Peyer's patch (tissue), 4 donors: ENCODE measurements at regions not wholly inside any gene's neighbourhood (a gene's known extent, or its start where the extent isn't known, plus 50 kb on each side); places are given as distances from the start of the nearest gene placed in this dataset.
"Not testable (repeated sequence)": the region's sequence is repeated elsewhere in the genome, so short reads cannot be mapped to it uniquely, and the experiment has no call there.

Experiments
- DNase-seq, 3 donors: peaks; one replicate each; pipeline ENCODE4 v3.0.0-alpha.2; 2017 to 2019
- H3K27ac ChIP-seq, 4 donors: fragments of 200-600 bp; sonication (generic); one replicate each; pipeline ENCODE4 v1.5.1; 2016 to 2019
- H3K27me3 ChIP-seq, 2 donors: fragments of 200-600 bp; sonication (generic); one replicate each; pipeline ENCODE4 v1.5.1; 2019
- H3K36me3 ChIP-seq, 3 donors: fragments of 200-600 bp; sonication (generic); one replicate each; pipeline ENCODE4 v1.5.1; 2016 to 2019
- H3K4me1 ChIP-seq, 4 donors: fragments of 200-600 bp; sonication (generic); one replicate each; pipeline ENCODE4 v1.5.1; 2016 to 2019
- H3K4me3 ChIP-seq, 4 donors: fragments of 200-600 bp; sonication (generic); 1 replicate in 3 of 4; 2 replicates in 1 of 4; pipeline ENCODE4 v1.5.1; 2016 to 2019; ENCODE audit warnings: mild to moderate bottlenecking in 1 of 4
- H3K9me3 ChIP-seq, 4 donors: fragments of 200-600 bp; sonication (generic); one replicate each; pipeline ENCODE4 v1.5.1; 2016 to 2019; ENCODE audit warnings: mild to moderate bottlenecking in 1 of 4
- POLR2A ChIP-seq, 2 donors: fragments of 450-650 bp; IDR thresholded peaks; one replicate each; pipeline ENCODE4 v1.5.1; 2017; ENCODE audit warnings: antibody characterized with exemption in 2 of 2, mild to moderate bottlenecking in 2 of 2, moderate library complexity in 2 of 2
- TF ChIP-seq, protein P1 (sequence below), 6 experiments: fragments of 450-650 bp in 4 of 6; fragments of 200-600 bp in 2 of 6; sonication (generic) in 1 of 6; IDR thresholded peaks; one replicate each; pipeline ENCODE4 v1.5.1; 2017 to 2019; ENCODE audit warnings: antibody characterized with exemption in 6 of 6, mild to moderate bottlenecking in 3 of 6, moderate library complexity in 1 of 6

DNA sequence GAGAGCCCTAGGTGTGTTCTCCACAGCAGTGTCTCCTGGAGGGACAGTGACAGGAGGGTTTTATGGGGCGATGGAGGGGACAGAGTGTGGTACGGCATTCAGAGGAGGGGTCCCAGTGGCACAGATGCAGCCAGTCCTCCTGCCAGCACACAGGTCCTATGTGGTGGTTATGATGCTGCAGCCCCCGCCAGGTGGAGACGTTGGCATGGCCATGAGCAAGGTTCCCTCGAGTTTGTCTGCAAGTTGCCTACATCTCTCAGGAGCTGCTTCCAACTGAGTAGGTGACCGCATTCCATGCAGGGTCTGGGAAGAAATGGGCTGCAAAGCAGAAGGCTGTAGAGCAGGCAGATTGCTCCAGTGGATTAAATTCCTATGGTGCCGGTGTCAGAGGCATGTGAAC, 646.0 kb downstream of the TBC1D22A start:
- DNase-seq = peak in 1 of 3 donors; percentile 10
- Histone ChIP-seq H3K27ac (no peak overlapping the region), H3K27me3 (no peaks in the 10 kb centered on the region), H3K9me3 (no peaks in the 10 kb centered on the region), H3K4me1 (no peaks in the 10 kb centered on the region), H3K4me3 (no peak overlapping the region), H3K36me3 (no peaks in the 10 kb centered on the region)
- TF ChIP-seq, protein P1, sequence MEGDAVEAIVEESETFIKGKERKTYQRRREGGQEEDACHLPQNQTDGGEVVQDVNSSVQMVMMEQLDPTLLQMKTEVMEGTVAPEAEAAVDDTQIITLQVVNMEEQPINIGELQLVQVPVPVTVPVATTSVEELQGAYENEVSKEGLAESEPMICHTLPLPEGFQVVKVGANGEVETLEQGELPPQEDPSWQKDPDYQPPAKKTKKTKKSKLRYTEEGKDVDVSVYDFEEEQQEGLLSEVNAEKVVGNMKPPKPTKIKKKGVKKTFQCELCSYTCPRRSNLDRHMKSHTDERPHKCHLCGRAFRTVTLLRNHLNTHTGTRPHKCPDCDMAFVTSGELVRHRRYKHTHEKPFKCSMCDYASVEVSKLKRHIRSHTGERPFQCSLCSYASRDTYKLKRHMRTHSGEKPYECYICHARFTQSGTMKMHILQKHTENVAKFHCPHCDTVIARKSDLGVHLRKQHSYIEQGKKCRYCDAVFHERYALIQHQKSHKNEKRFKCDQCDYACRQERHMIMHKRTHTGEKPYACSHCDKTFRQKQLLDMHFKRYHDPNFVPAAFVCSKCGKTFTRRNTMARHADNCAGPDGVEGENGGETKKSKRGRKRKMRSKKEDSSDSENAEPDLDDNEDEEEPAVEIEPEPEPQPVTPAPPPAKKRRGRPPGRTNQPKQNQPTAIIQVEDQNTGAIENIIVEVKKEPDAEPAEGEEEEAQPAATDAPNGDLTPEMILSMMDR (IDR thresholded peaks at IDR 0.05) = no peak
- TF ChIP-seq POLR2A (IDR thresholded peaks at IDR 0.05) = no peak

DNA sequence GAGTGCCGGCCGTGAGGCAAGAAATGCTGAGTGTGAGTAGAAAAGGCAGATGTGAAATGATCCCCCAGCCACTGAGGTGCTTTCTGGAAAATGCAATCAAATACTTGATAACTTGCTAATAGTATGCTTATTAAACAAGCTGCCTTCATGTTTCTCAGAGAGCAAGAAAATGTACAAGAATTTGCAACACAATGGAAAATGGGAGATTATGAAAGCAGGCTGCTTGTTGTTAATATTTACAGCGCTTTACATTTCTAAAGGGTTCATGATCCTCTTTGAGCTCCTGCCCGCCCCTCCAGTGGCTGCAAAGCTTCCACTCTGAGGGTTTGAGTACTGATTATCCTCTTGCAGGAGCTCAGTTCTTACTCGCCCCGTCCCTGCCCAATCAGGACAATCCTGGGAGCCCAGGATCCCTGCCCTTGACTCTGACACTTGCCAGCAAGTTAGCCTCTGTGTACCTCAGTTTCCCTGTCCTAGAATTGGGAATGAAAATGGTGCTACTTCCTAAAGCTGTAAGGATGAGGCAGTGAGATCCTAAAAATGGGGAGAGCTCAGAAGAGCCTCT, 645.1 kb downstream of the TBC1D22A start:
- Histone ChIP-seq H3K4me1 (no peaks in the 10 kb centered on the region), H3K27ac (no peak overlapping the region), H3K4me3 (no peak overlapping the region), H3K27me3 (no peaks in the 10 kb centered on the region), H3K9me3 (no peaks in the 10 kb centered on the region), H3K36me3 (no peaks in the 10 kb centered on the region)
- no peak for TF ChIP-seq POLR2A (IDR thresholded peaks at IDR 0.05)
- TF ChIP-seq, protein P1 (IDR thresholded peaks at IDR 0.05) = no peak
- peak in 1 of 3 donors; percentile 23 for DNase-seq

DNA sequence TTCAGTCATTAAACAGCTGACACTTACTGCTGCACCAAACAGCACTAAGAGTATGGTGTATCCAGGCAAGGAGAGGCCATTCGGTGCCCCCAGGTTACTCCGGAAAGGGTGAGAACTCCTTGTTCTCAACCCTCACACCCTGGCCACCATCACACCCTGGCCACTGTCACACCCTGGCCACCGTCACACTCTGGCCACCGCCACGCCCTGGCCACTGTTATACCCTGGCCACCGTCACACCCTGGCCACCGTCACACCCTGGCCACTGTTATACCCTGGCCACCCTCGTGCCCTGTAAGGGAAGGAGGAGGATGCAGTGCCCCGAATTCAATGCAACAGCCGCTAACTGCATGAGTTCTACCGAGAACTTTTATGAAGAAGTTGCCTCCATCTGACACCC, 644.4 kb downstream of the TBC1D22A start:
- H3K4me1 ChIP-seq = no peaks in the 10 kb centered on the region
- H3K9me3 ChIP-seq = no peaks in the 10 kb centered on the region
- no peak overlapping the region for H3K27ac ChIP-seq
- peak in 1 of 3 donors; percentile 18 for DNase-seq
- H3K27me3 ChIP-seq = no peaks in the 10 kb centered on the region
- no peak overlapping the region for H3K4me3 ChIP-seq
- TF ChIP-seq POLR2A (IDR thresholded peaks at IDR 0.05) = no peak
- TF ChIP-seq, protein P1 (IDR thresholded peaks at IDR 0.05) = no peak
- no peaks in the 10 kb centered on the region for H3K36me3 ChIP-seq

DNA sequence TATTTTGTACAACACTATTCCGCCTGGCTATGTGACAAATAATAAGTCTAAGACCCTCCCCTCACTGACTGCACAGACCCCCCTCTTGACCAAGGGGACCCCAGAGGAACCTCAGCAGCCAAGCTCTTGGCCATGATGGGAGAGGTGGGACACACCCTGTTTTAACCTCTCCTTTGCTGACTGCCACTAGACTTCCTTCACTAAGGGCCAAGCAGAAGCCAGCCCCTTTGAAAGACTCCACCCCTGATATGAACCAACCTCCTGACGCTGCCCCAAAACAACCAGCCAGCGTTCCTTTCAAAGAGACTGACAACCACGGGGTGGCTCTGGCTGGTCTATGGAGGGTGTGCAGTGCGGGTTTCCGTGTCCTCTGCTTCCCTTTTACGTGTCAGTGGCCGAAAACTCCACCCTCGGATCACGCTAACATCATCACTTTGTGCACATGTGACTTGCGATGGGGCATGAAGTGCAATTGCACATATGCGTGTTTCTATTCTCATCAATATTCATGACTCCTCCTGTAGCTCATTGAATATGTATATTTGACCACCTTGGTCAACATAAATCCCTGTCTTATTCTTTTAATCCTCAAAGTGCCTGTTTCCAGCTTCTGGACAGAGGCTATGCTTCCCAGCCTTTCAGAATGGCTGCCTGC, 643.9 kb downstream of the TBC1D22A start:
- no peaks in the 10 kb centered on the region for H3K27me3 ChIP-seq
- no peaks in the 10 kb centered on the region for H3K4me1 ChIP-seq
- no peak overlapping the region for H3K4me3 ChIP-seq
- no peak overlapping the region for H3K27ac ChIP-seq
- TF ChIP-seq POLR2A (IDR thresholded peaks at IDR 0.05) = no peak
- TF ChIP-seq, protein P1 (IDR thresholded peaks at IDR 0.05) = no peak
- peak in 1 of 3 donors; percentile 6 for DNase-seq
- no peaks in the 10 kb centered on the region for H3K36me3 ChIP-seq
- no peaks in the 10 kb centered on the region for H3K9me3 ChIP-seq

DNA sequence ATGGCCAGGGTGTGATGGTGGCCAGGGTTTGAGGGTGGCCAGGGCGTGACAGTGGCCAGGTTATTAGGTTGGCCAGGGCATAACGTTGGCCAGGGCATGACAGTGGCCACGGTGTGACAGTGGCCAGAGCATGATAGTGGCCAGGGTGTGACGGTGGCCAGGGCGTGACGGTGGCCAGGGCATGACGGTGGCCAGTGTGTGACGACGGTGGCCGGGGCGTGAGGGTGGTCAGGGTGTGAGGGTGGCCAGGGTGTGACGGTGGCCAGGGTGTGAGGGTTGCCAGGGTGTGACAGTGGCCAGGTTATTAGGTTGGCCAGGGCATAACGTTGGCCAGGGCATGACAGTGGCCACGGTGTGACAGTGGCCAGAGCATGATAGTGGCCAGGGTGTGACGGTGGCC, 642.8 kb downstream of the TBC1D22A start:
- H3K27me3 ChIP-seq, H3K4me3 ChIP-seq, H3K36me3 ChIP-seq, H3K9me3 ChIP-seq, H3K4me1 ChIP-seq, H3K27ac ChIP-seq: not testable (repeated sequence)
- peak in 1 of 3 donors; percentile 19 for DNase-seq

DNA sequence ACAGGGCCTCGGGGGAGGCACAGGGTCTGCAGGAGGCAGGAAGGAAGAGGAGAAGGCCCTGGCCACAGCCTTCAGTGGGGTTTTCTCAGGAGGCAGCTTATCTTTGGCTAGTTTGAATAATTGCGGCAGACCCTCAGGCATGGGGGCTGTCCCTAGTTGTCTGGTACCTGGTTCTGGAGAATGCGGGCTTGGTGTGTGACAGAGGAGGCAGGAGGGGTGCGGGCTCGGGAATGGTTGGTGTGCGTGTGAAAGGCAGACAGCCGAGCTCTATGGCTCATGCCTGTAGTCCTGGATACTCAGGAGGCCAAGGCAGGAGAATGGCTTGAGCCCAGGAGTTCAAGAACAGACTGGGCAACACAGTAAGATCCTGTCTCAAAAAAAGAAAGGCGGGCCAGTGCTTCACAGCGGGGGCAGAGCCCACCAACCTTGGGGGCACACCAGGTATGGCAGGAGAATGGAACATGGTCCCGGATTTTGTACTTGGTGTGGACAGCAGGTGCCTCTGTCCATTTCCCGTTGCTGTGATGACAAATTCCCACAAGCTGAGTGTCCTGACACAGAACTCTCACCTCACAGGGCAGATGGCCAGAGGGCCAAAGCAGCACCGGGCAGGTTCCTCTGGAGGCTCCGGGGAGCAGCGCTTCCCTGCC, 640.6 kb downstream of the TBC1D22A start:
- Histone ChIP-seq H3K27ac (no peak overlapping the region), H3K9me3 (no peaks in the 10 kb centered on the region), H3K27me3 (no peaks in the 10 kb centered on the region), H3K4me3 (no peak overlapping the region), H3K36me3 (no peaks in the 10 kb centered on the region), H3K4me1 (no peaks in the 10 kb centered on the region)
- TF ChIP-seq, protein P1 (IDR thresholded peaks at IDR 0.05) = no peak
- TF ChIP-seq POLR2A (IDR thresholded peaks at IDR 0.05) = no peak
- peak in 1 of 3 donors; percentile 21 for DNase-seq
